Ishikawa (cell line): ENCODE measurements at regions not wholly inside any gene's neighbourhood (a gene's known extent, or its start where the extent isn't known, plus 50 kb on each side); places are given as distances from the start of the nearest gene placed in this dataset.

Source experiments
- CEBPB ChIP-seq: IDR thresholded peaks from 2 replicates; pipeline ENCODE4 v1.6.1; 2012
- EGR1 ChIP-seq: IDR thresholded peaks from 2 replicates; pipeline ENCODE4 v1.6.1; 2012
- EP300 ChIP-seq: IDR thresholded peaks from 2 replicates; pipeline ENCODE4 v1.6.1; 2012; ENCODE audit warnings: borderline replicate concordance
- FOXM1 ChIP-seq: IDR thresholded peaks from 2 replicates; pipeline ENCODE4 v1.6.1; 2012; ENCODE audit warnings: low read depth, borderline replicate concordance
- MAX ChIP-seq: IDR thresholded peaks from 2 replicates; pipeline ENCODE4 v1.6.1; 2012
- NFIC ChIP-seq: IDR thresholded peaks from 2 replicates; pipeline ENCODE4 v1.6.1; 2012
- RAD21 ChIP-seq: IDR thresholded peaks from 2 replicates; pipeline ENCODE4 v1.6.1; 2012; ENCODE audit warnings: low read depth
- REST ChIP-seq: IDR thresholded peaks from 2 replicates; pipeline ENCODE4 v1.6.1; 2012; ENCODE audit warnings: low read depth, mild to moderate bottlenecking
- TAF1 ChIP-seq: IDR thresholded peaks from 2 replicates; pipeline ENCODE4 v1.6.1; 2012; ENCODE audit warnings: low read depth, mild to moderate bottlenecking
- TCF12 ChIP-seq: IDR thresholded peaks from 2 replicates; pipeline ENCODE4 v1.6.1; 2012; ENCODE audit warnings: low read depth
- TEAD4 ChIP-seq: IDR thresholded peaks from 2 replicates; pipeline ENCODE4 v1.6.1; 2012
- USF1 ChIP-seq: IDR thresholded peaks from 2 replicates; pipeline ENCODE4 v1.6.1; 2012
- YY1 ChIP-seq: IDR thresholded peaks from 2 replicates; pipeline ENCODE4 v1.6.1; 2012; ENCODE audit warnings: low read depth
- ZBTB7A ChIP-seq: IDR thresholded peaks from 2 replicates; pipeline ENCODE4 v1.6.1; 2012; ENCODE audit warnings: low read depth

GRCh38 chr14:85273099-85273677 lies 256.8 kb upstream of the FLRT2 start:
- no peak for TF ChIP-seq TEAD4
- TF ChIP-seq REST = no peak
- no peak for TF ChIP-seq NFIC
- no peak for TF ChIP-seq EGR1
- no peak for TF ChIP-seq TAF1
- no peak for TF ChIP-seq EP300
- TF ChIP-seq USF1 = no peak
- no peak for TF ChIP-seq RAD21
- no peak for TF ChIP-seq ZBTB7A
- TF ChIP-seq MAX = no peak
- TF ChIP-seq YY1 = no peak
- no peak for TF ChIP-seq TCF12
- TF ChIP-seq CEBPB = no peak
- no peak for TF ChIP-seq FOXM1
